ENCODE measurements at regions not wholly inside any gene's neighbourhood (a gene's known extent, or its start where the extent isn't known, plus 50 kb on each side); places are given as distances from the start of the nearest gene placed in this dataset.

DNA sequence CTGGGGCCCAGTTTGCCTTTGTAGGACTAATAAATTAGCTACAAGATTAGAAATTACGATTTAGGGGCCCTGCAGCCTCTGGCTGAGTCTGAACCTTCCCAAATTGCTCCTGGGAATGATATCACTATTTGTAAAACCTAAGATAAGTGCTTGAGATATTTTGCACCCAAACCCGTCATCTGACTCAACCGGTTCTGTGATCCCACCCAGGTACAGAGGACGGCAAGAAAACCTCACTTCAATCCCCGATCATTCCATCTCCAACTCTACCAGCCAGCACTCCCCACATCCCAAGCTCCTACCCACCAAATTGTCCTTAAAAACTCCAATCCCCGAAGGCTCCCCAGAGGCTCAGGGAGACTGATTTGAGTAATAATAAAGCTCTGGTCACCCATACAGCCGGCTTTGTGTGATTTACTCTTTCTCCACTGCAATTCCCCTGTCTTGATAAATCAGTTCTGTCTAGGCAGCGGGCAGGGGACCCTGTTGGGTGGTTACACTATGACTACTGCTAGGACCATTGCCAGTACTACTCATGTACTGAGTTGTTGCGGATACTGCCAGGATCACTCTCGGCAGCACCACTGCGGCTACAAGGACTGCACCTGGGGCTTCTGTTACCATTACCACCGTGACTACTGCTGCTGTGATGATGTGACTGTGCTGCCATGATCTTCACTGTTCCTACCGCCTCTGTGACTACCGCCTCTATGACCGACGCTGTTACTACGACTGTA is 73.1 kb downstream of the IRF8 start:
- no peak for DNase-seq (ENCODE audit: low read depth in 2 of 2, low spot score in 1 of 2)

DNA sequence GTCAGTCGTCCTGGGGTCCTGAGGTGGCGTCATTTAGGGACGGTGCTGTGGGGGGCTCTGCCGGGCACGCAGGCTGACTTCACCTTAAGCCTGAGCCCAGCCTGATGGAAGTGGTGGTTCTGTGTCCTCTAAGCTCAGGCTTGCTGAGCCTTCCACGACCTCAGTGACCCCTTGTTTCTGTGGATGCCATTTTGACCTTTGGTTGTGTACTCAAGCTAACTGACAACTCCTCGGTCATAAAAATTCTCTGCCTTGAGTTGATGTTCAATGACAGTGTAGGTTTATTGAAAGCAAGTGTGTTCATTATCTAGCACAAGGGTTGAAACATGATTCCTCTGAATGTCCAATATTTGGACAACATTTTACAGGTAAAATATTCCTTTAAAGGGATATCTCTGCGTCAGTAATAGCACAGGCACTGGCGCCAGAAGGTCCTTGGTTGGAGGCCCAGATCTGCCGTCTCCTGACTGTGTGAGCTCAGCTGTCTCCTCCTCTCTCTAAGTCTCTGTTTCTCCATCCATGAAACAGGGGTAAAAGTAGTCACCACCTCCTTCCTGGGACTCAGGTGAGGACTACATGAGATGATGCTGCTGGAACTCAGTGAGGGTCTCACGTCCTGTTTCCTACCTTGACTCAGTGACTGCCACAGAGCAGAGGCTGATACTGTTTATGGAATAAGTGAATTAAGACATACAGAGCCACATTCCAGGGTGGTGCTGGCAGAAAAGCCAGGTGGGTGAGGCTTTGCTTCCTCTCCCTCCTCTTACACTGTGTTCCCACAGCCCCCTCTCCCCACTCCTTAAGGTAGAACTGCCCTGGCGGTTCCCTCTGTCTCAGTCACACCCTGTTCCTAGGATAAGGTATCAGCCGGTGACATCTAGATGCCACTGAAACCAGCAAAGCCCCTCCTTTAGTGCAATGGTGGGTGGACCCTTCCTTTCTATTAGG is 75.7 kb downstream of the IRF8 start:
- no peak for DNase-seq (ENCODE audit: low read depth in 2 of 2, low spot score in 1 of 2)

- DNase-seq (ENCODE audit: low read depth in 2 of 2, low spot score in 1 of 2): no peak
These were observed 76.6 kb downstream of the IRF8 start for GRCh38 chr16:85975451-85975981.

DNA sequence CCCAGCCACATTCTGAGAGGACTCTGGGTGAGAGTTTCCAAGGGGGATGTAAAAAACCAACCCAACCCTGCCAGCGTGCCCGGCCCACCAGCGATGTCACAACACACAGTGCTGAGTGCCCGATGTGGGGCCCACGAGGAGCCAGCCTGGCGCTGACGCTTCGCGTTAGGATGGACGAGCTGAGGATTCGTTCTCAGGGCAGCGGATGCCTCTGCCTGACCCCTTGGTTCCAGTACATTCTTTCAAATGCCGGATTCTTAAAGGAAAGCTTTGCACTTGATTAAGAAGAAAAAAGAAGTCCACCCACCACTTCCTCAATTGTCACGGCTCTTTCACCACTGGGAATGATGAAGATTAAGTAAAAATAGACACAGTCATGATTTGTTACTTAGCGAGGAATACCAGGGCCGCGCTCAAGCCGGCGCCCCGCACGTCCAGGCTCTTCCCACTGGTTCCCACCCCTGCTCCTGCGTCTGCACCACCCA is 79.4 kb downstream of the IRF8 start:
- no peak for DNase-seq (ENCODE audit: low read depth in 2 of 2, low spot score in 1 of 2)

DNA sequence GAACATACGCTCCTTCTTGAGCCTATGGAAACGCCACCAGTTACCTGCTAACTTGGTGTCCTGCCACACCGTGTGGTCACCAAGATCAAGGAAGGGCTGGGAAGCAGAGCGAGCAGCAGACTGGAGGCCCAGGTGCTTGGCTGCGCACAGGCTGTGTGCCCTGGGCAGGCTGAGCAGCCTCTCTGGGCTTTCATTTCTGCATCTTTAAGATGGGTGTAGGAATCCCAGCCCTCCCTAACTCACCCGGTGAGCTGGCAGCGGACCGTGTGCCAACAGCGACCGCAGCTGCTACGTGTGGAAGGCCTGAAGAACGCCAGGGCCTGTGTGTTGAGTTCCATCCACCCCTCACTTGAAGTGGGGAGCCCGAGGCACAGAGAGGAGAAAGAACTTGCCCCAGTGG is 80.0 kb downstream of the IRF8 start:
- no peak for DNase-seq (ENCODE audit: low read depth in 2 of 2, low spot score in 1 of 2)

DNA sequence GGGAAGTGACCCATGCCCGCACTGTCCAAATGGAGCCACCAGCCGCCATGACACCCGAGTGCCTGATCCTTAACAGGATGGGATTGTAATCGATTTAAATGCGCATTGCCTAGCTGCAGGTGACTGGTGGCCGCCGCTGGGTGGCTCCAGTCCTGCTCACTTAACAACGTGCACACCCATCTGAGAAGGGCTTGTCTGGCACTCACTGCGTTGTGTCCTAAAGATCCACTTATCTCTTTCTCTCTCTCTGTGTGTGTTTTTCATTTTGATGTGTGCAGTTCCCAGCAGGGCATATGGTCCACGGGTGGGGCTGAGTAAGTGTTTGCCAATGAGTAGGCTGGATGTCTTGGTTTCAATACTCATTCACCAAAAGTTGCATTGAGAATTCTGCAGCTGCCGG is 80.6 kb downstream of the IRF8 start:
- DNase-seq (ENCODE audit: low read depth in 2 of 2, low spot score in 1 of 2): no peak

DNA sequence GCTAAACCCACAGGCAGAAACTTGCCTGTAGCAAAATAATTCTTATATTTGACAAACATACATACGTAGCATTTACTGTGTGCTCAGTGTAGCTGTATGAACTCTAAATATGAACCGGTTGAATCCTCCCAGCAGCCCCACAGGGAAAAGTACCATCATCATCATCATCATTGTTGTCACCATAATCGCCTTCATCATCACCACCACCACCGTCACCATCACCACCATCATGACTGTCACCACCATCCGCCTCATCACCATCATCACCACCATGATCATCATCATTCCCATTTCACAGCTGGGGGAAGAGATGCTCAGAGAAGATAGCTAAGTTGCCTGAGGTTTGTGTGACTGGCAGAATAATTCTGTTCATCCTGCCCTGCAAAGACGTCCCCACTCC is 81.7 kb downstream of the IRF8 start:
- no peak for DNase-seq (ENCODE audit: low read depth in 2 of 2, low spot score in 1 of 2)

DNA sequence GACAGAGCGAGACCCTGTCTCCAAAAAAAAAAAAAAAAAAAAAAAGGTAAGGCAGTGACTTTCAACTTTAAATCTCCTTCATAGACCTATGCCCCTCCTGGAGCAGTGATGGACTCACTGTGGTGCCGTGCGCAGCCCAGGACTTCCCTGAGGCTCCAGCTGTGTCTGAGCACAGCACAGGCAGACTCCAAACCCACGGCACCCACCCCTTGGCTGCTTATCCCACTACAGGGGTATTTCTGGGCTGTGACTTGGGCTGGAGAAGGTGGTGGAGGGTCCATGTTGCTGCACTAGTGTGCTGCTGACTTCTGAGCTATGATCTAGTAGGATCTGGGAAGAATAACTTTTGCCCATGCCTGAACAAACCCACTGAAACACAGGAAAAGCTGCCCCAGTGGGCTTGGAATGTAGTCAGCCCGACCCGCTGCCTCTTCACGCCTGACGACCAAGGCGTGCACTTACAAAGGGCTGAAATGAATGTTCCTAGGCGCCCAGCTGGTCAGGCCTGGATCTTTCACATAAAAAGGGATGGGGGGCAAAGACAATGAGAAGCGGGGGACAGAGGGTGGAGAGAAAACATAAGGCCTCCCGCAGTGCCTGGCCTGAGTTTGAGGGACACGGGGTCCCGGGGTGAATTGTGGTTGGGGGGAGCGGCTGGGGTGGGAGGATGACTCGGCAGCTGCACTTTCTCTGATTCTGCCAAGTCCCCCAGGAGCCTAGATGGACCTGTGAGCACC is 83.0 kb downstream of the IRF8 start:
- no peak for DNase-seq (ENCODE audit: low read depth in 2 of 2, low spot score in 1 of 2)

- no peak for DNase-seq (ENCODE audit: low read depth in 2 of 2, low spot score in 1 of 2)
These were observed 83.6 kb downstream of the IRF8 start for GRCh38 chr16:85982563-85982939.

GRCh38 chr16:85983064-85983463 is 84.1 kb downstream of the IRF8 start:
- no peak for DNase-seq (ENCODE audit: low read depth in 2 of 2, low spot score in 1 of 2)

DNA sequence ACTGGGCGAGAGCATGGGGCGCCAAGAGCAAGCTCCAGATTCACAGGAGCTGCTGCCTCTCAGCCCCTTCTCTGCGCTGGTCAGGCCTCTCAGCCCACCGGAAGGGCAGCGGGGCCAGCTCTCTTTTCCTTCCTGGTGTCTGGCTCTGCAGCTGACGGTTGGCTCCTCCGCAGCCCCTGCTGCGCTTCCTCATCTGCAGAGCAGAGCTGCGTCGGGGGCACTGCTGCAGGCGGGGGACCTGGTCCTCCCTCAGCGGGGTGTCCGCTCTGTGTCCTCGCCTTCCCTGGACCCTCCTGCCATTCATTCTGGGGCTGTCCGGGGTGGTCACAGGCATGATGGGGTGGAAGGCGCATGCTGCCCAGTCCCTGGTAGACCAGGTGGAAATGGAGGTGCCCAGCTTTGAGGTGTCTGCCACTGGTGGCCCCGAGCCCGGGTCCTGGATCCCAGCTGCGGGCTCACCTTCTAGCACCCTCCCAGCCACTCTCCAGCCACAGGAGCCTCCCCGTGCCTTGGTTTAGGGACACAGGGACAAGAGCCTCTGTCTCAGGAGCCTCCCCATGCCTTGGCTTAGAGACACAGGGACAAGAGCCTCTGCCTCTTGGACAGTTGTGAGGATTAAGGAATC is 84.8 kb downstream of the IRF8 start:
- DNase-seq (ENCODE audit: low read depth in 2 of 2, low spot score in 1 of 2): no peak

DNA sequence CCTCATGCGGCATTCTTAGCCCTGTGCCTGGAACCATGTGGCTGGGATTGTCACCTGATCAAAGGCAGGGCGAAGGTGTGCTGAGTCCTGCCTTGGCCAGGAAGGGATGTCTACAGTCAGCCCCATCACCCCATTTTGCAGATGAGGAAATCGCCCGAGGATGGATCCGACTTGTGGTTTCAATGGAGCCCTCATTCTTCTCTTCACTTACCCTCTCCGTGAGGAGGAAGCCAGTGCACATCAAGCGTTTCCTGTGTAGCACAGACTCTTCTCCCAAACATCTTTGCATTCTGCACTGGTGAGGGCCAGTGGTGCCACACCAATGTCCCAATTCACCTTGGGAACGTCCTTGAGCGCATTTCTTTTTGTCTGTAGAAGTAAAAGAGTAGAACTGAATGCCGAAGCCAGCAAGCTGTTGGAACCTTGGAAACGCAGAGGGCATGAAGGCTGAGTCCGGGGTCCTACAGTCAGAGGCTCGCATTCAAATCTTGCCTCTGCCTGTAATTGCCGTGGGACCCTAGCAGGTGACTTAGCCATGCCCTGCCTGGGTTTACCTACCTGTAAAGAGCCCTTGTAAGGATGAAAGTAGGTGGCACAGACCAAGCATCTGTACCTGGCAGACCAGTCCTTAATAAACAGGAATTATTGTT is 85.4 kb downstream of the IRF8 start:
- no peak for DNase-seq (ENCODE audit: low read depth in 2 of 2, low spot score in 1 of 2)

DNA sequence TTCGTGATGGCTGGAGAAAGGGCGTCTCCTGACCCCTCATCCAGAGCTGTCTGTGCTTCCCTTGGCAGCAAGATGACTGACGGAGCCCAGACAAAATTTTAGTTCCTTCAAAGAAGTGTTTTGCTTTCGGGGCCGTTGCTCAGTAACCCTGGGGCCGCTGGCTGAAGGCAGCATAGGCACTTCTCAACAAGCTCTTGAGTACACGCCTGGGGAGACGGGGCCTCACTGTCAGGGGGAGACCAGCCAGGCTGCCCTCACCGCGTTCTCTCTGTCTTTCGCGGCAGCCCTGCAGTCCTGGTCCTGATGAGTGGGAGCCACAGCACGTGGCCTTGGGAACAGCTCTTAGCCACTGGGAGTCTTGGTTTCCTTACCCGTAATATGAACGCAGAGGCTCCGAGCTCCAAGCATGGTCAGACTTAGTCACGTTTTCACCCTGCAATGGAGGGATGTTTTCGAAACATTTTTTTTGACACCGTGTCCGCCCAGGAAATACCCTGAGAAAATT is 86.0 kb downstream of the IRF8 start:
- no peak for DNase-seq (ENCODE audit: low read depth in 2 of 2, low spot score in 1 of 2)

- peak in 1 of 2 donors; percentile 29 for DNase-seq (ENCODE audit: low read depth in 2 of 2, low spot score in 1 of 2)
These were observed 88.2 kb downstream of the IRF8 start for GRCh38 chr16:85986931-85987749.

DNA sequence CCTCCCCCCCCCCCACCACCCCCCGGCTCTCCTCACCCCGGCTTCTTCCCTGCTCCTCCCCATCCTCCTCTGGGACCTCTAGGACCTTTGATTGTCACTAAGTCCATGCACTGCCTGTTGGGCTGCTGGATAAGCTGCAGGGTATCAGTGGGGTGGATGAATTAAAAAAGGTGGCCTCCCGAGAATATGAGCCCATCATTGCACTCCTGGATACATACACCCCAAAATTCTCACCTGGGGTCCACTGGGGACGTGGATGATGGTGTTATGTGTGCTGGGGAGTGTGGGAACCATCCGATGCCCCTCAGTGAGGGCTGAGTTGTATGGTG is 88.8 kb downstream of the IRF8 start:
- no peak for DNase-seq (ENCODE audit: low read depth in 2 of 2, low spot score in 1 of 2)

GRCh38 chr16:85988306-85988705 is 89.3 kb downstream of the IRF8 start:
- DNase-seq (ENCODE audit: low read depth in 2 of 2, low spot score in 1 of 2): no peak

GRCh38 chr16:85988723-85989313 is 89.9 kb downstream of the IRF8 start:
- no peak for DNase-seq (ENCODE audit: low read depth in 2 of 2, low spot score in 1 of 2)

DNA sequence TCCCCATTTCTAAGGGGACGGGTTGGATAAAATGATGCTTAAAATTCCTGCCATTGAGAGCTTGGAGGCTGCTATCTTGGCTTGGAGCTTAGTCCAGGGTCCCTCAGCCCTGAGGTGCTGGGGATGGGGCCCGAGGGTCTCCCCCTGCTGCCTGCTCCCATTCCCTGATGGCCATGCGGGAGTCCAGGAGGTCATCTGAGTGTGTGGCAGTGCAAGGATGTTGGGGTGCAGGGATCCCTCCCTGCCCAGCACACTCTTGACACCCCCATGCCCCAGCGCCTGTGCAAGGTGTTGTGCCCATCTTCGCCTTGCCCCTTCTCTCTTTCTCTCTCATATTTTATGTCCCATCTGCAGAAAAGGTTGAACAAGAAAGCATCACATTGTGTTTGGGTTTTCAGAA is 90.4 kb downstream of the IRF8 start:
- no peak for DNase-seq (ENCODE audit: low read depth in 2 of 2, low spot score in 1 of 2)

Data from stimulated activated CD8-positive, alpha-beta memory T cell treated with anti-CD3 and anti-CD28 coated beads, Interleukin-4, amount 100 ng/mL, for 4 hours (primary cell).